Stomach (tissue), 4 donors: ENCODE measurements at regions not wholly inside any gene's neighbourhood (a gene's known extent, or its start where the extent isn't known, plus 50 kb on each side); places are given as distances from the start of the nearest gene placed in this dataset.

Experiments
- CTCF ChIP-seq, 7 experiments: fragments of 450-650 bp in 4 of 7; fragments of 200-600 bp in 3 of 7; sonication (generic) in 3 of 7; IDR thresholded peaks; one replicate each; pipeline ENCODE4 v1.5.1; 2016 to 2019; ENCODE audit warnings: antibody characterized with exemption in 7 of 7, control low read depth in 2 of 7, mild to moderate bottlenecking in 1 of 7
- EP300 ChIP-seq: sonication (generic); formaldehyde crosslinking; IDR thresholded peaks from one replicate; pipeline ENCODE4 v1.6.1; 2017; ENCODE audit warnings: antibody characterized with exemption
- POLR2A ChIP-seq, 4 donors: fragments of 450-650 bp; IDR thresholded peaks; one replicate each; pipeline ENCODE4 v1.6.1; 2016; ENCODE audit warnings: antibody characterized with exemption in 4 of 4, control low read depth in 2 of 4, mild to moderate bottlenecking in 1 of 4, moderate library complexity in 1 of 4

DNA sequence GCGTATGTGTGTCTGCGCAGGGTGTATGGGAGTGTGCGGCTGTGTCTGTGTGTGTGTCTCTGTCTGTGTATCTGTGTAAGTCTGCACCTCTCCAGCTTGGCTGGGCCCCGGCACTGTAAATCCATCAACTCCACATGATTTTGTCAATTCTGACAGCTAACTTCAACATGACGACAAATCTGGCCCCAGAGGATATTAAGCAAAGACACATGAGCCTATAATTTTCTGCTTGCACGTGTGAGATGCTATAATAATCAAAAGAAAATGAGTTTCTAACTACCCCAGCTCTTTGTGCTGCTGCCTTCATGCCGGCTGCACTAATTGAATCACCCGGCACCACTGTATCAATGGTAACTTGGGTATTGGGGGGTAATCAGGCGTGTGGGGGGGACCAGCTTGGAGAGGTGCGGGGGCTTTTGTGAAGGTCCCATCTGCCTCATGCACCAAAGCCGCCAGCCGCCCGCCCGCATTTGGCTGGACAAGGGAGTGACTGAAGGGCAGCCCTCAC lies 57.6 kb upstream of the LHX1 start:
- no peak for TF ChIP-seq EP300
- no peak for TF ChIP-seq CTCF (IDR thresholded peaks at IDR 0.05)
- TF ChIP-seq POLR2A (IDR thresholded peaks at IDR 0.05): no peak
